HG02938 (cell line): ENCODE measurements at regions not wholly inside any gene's neighbourhood (a gene's known extent, or its start where the extent isn't known, plus 50 kb on each side); places are given as distances from the start of the nearest gene placed in this dataset.

Experiments
- ATAC-seq: cut with Tn5 transposase; IDR thresholded peaks from one replicate; pipeline ENCODE4 v1.9.1; 2021; ENCODE audit warnings: mild to moderate bottlenecking, moderate library complexity; ENCODE audit not compliant: unreplicated experiment

GRCh38 chr2:64825831-64826491, 163.2 kb upstream of the SLC1A4 start:
- ATAC-seq = no peak

- no peak for ATAC-seq
These were observed 162.5 kb upstream of the SLC1A4 start for GRCh38 chr2:64826703-64827102.

- ATAC-seq = no peak
These were observed 160.9 kb upstream of the SLC1A4 start for GRCh38 chr2:64828261-64828660.

- ATAC-seq = no peak
These were observed 159.7 kb upstream of the SLC1A4 start for GRCh38 chr2:64829525-64829924.

- ATAC-seq = peak; percentile 82
These were observed 157.8 kb upstream of the SLC1A4 start for GRCh38 chr2:64831134-64831976.

- ATAC-seq = no peak
These were observed 157.2 kb upstream of the SLC1A4 start for GRCh38 chr2:64831977-64832328.

- no peak for ATAC-seq
These were observed 156.3 kb upstream of the SLC1A4 start for GRCh38 chr2:64832936-64833335.

- ATAC-seq = no peak
These were observed 152.6 kb upstream of the SLC1A4 start for GRCh38 chr2:64836566-64836965.

- no peak for ATAC-seq
These were observed 152.0 kb upstream of the SLC1A4 start for GRCh38 chr2:64837116-64837731.

- ATAC-seq = no peak
These were observed 151.1 kb upstream of the SLC1A4 start for GRCh38 chr2:64837925-64838641.

- ATAC-seq = no peak
These were observed 150.4 kb upstream of the SLC1A4 start for GRCh38 chr2:64838817-64839216.

GRCh38 chr2:64839844-64840243, 149.4 kb upstream of the SLC1A4 start:
- peak; percentile 90 for ATAC-seq

- no peak for ATAC-seq
These were observed 148.7 kb upstream of the SLC1A4 start for GRCh38 chr2:64840426-64840881.

- ATAC-seq = no peak
These were observed 147.7 kb upstream of the SLC1A4 start for GRCh38 chr2:64841461-64841860.

- ATAC-seq = no peak
These were observed 147.2 kb upstream of the SLC1A4 start for GRCh38 chr2:64842030-64842429.

- ATAC-seq = no peak
These were observed 145.1 kb upstream of the SLC1A4 start for GRCh38 chr2:64844087-64844486.

GRCh38 chr2:64845273-64845905, 143.8 kb upstream of the SLC1A4 start:
- ATAC-seq = no peak

- no peak for ATAC-seq
These were observed 143.0 kb upstream of the SLC1A4 start for GRCh38 chr2:64846177-64846576.

GRCh38 chr2:64847930-64848329, 141.3 kb upstream of the SLC1A4 start:
- ATAC-seq = no peak

GRCh38 chr2:64848363-64848762, 140.8 kb upstream of the SLC1A4 start:
- ATAC-seq = no peak

- no peak for ATAC-seq
These were observed 140.3 kb upstream of the SLC1A4 start for GRCh38 chr2:64848945-64849344.
